NT2/D1 (cell line): ENCODE measurements at regions not wholly inside any gene's neighbourhood (a gene's known extent, or its start where the extent isn't known, plus 50 kb on each side); places are given as distances from the start of the nearest gene placed in this dataset.

Source experiments
- SUZ12 ChIP-seq: IDR thresholded peaks from 2 replicates; pipeline ENCODE4 v1.6.1; 2011; ENCODE audit not compliant: insufficient read length, insufficient read depth; ENCODE audit errors: extremely low read depth
- ZNF274 ChIP-seq: IDR thresholded peaks from 2 replicates; pipeline ENCODE4 v1.6.1; 2011; ENCODE audit warnings: mild to moderate bottlenecking, low read depth, low read length

DNA sequence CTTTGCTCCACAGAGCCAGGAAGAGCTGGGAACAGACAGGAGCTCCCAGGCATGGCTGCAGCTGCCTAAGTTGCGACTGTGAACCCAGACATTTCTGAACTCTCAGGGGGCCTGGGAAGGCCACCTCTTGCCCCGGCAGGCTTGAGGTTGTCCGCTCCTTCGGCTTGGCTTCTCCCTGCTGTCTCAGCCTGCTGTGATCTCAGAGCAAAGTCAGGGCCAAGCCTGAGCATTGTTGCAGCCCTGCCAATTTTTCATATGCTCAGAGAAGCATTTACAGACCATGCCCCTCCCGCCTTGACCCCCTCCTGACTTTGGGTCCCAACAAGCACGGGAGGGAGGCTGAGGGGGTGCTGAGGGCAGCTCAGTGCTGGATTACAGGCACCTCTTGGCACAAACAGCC is 1439.1 kb upstream of the FLRT2 start:
- TF ChIP-seq SUZ12 (no peak), ZNF274 (no peak)
